Pancreas (tissue), 10 donors: ENCODE measurements at regions not wholly inside any gene's neighbourhood (a gene's known extent, or its start where the extent isn't known, plus 50 kb on each side); places are given as distances from the start of the nearest gene placed in this dataset.

Experiments used
- ATAC-seq, 4 donors: fragments of 200-7000 bp; cut with Tn5 transposase; one replicate each; pipeline versions ENCODE4 v1.8.0 to v1.9.1; 2020; ENCODE audit warnings: mild to moderate bottlenecking in 4 of 4, moderate library complexity in 4 of 4
- DNase-seq, 6 donors: peaks; one replicate each; pipeline ENCODE4 v3.0.0-alpha.2; 2020
- FAIRE-seq: peaks from 2 replicates; lab custom pipeline; 2012; peaks lifted over from hg19 to GRCh38; lab: Jason Lieb, UNC
- H3K27ac ChIP-seq, 4 donors: fragments of 200-600 bp; sonication (generic); 1 replicate in 3 of 4; 2 replicates in 1 of 4; pipeline versions ENCODE4 v1.5.0 to v1.8.0; 2020
- H3K27me3 ChIP-seq, 4 donors: fragments of 200-600 bp; one replicate each; pipeline ENCODE4 v1.8.0; 2021
- H3K36me3 ChIP-seq, 3 donors: fragments of 200-600 bp; sonication (generic) in 1 of 3; one replicate each; pipeline versions ENCODE4 v1.5.0 to v1.8.0; 2020 to 2021
- H3K4me1 ChIP-seq, 3 donors: fragments of 200-600 bp; one replicate each; pipeline ENCODE4 v1.8.0; 2021
- H3K4me3 ChIP-seq, 4 donors: fragments of 200-600 bp; sonication (generic) in 2 of 4; one replicate each; pipeline versions ENCODE4 v1.5.0 to v1.8.0; 2020 to 2021
- H3K9me3 ChIP-seq, 4 donors: fragments of 200-600 bp; one replicate each; pipeline ENCODE4 v1.8.0; 2021
- WGBS, 2 donors: extraction: QIAGEN DNeasy Blood & Tissue Kit; methylation state at CpG; one replicate each; pipeline ENCODE4 v1.1.7; 2013; 5-methylcytosine and 5-hydroxymethylcytosine counted together
- intact Hi-C, 3 donors: fragments of 100-400 bp; cut with DNase I; formaldehyde crosslinking; loops; one replicate each; pipeline versions ENCODE4 v1.11.1 to v1.14.2; 2022
- TF ChIP-seq, protein P1 (sequence below), 4 donors: fragments of 200-600 bp; sonication (generic) in 3 of 4; IDR thresholded peaks; one replicate each; pipeline versions ENCODE4 v1.5.0 to v1.8.0; 2021; ENCODE audit warnings: antibody characterized with exemption in 4 of 4
- donor health status: healthy with polysubstance abuse.
- donor health status: DM: no; HTN: no; CAD: no; lungs with moderate emphysema.
- donor health status: DM: no; HTN: no; CAD: no.
- donor health status: control.
- donor health status: control.
- donor health status: Bipolar disorder and iron deficiency.
- donor health status: DM: yes; HTN: yes; CAD: no.
- donor health status: DM: no; HTN: no; CAD: no.
- donor health status: DM: no; HTN: no; CAD: no.
- donor health status: DM: yes; HTN: yes; CAD: no.

GRCh38 chr18:65990944-65991708, 240.3 kb downstream of the CDH7 start:
- TF ChIP-seq, protein P1, sequence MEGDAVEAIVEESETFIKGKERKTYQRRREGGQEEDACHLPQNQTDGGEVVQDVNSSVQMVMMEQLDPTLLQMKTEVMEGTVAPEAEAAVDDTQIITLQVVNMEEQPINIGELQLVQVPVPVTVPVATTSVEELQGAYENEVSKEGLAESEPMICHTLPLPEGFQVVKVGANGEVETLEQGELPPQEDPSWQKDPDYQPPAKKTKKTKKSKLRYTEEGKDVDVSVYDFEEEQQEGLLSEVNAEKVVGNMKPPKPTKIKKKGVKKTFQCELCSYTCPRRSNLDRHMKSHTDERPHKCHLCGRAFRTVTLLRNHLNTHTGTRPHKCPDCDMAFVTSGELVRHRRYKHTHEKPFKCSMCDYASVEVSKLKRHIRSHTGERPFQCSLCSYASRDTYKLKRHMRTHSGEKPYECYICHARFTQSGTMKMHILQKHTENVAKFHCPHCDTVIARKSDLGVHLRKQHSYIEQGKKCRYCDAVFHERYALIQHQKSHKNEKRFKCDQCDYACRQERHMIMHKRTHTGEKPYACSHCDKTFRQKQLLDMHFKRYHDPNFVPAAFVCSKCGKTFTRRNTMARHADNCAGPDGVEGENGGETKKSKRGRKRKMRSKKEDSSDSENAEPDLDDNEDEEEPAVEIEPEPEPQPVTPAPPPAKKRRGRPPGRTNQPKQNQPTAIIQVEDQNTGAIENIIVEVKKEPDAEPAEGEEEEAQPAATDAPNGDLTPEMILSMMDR (IDR thresholded peaks at IDR 0.05): no peak
- H3K9me3 ChIP-seq: no peaks in the 10 kb centered on the region
- no peak for DNase-seq
- no peak for FAIRE-seq
- WGBS, 2 donors: 51 to 54% methylated on average over 3 of the region's 3 CpGs
- no peaks in the 10 kb centered on the region for H3K36me3 ChIP-seq
- intact Hi-C loops: no loop called here
- no peak overlapping the region for H3K27ac ChIP-seq
- H3K4me3 ChIP-seq: no peak overlapping the region
- H3K4me1 ChIP-seq: no peaks in the 10 kb centered on the region
- no peak for ATAC-seq
- no peaks in the 10 kb centered on the region for H3K27me3 ChIP-seq

- Histone ChIP-seq H3K4me1 (no peaks in the 10 kb centered on the region), H3K9me3 (no peaks in the 10 kb centered on the region), H3K27me3 (no peaks in the 10 kb centered on the region), H3K4me3 (no peak overlapping the region), H3K27ac (no peak overlapping the region), H3K36me3 (no peaks in the 10 kb centered on the region)
- TF ChIP-seq, protein P1 (IDR thresholded peaks at IDR 0.05): no peak
- no peak for ATAC-seq
- no peak for DNase-seq
- intact Hi-C loops: no loop called here
- no peak for FAIRE-seq
- WGBS, 2 donors: 69 to 78% methylated on average over 2 of the region's 2 CpGs
Observed at GRCh38 chr18:65990174-65990690, 239.4 kb downstream of the CDH7 start.

DNA sequence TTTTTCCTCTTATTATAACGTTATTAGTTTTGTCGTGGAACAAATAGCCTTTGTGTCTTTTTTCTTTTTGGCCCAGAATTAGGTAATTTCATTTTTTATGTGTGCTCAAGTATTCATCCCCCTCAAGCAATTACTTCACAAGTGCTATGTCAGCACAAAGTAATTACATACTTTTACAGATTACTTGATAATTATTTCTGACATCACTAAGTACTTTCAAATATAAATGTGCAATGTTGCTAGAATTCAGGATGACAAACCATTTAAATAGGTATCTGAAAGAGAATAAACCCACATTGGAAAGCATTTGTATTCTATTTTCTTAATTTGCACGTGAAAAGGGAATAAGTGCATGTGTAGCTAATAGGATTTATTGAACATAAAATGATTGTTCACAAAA, 238.2 kb downstream of the CDH7 start:
- ATAC-seq (no peak), DNase-seq (no peak), FAIRE-seq (no peak)
- Histone ChIP-seq H3K27ac (no peak overlapping the region), H3K36me3 (no peaks in the 10 kb centered on the region), H3K4me3 (no peak overlapping the region), H3K9me3 (no peaks in the 10 kb centered on the region), H3K27me3 (no peaks in the 10 kb centered on the region), H3K4me1 (no peaks in the 10 kb centered on the region)
- intact Hi-C loops: no loop called here
- TF ChIP-seq, protein P1 (IDR thresholded peaks at IDR 0.05): no peak
- WGBS, 2 donors: 33 to 39% methylated on average over 3 of the region's 3 CpGs

GRCh38 chr18:65988386-65988785, 237.6 kb downstream of the CDH7 start:
- Histone ChIP-seq H3K4me1 (no peaks in the 10 kb centered on the region), H3K27ac (no peak overlapping the region), H3K36me3 (no peaks in the 10 kb centered on the region), H3K27me3 (no peaks in the 10 kb centered on the region), H3K4me3 (no peak overlapping the region), H3K9me3 (no peaks in the 10 kb centered on the region)
- TF ChIP-seq, protein P1 (IDR thresholded peaks at IDR 0.05): no peak
- no peak for ATAC-seq
- intact Hi-C loops: no loop called here
- WGBS, 2 donors: 48 to 67% methylated on average over 1 of the region's 1 CpG
- FAIRE-seq: no peak
- no peak for DNase-seq

DNA sequence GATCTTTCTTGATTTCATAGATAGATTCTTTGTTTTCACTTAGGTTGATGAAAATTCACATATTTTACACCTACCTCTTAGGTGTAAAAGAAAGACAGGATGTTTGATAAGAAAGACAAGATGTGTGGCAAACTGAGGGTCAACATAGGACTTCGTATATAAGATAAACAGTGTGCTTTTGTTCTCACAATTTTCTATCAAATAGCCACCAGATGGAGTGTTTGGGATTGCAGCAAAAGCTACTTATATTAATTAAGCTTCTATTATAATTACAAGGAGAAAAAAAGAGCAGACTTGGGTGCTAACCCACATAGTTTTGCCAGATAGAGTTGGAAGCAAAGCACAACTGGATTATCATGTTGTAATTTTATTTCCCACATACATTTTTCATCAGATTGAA, 232.9 kb downstream of the CDH7 start:
- Histone ChIP-seq H3K27me3 (no peaks in the 10 kb centered on the region), H3K36me3 (no peaks in the 10 kb centered on the region), H3K9me3 (no peaks in the 10 kb centered on the region), H3K4me1 (no peaks in the 10 kb centered on the region), H3K27ac (no peak overlapping the region), H3K4me3 (no peak overlapping the region)
- ATAC-seq: no peak
- 14 to 18% methylated on average over 1 of the region's 1 CpG for WGBS, 2 donors
- DNase-seq: no peak
- TF ChIP-seq, protein P1 (IDR thresholded peaks at IDR 0.05): no peak
- FAIRE-seq: no peak
- intact Hi-C loops: no loop called here
